ENCODE measurements at regions not wholly inside any gene's neighbourhood (a gene's known extent, or its start where the extent isn't known, plus 50 kb on each side); places are given as distances from the start of the nearest gene placed in this dataset.
A peak's percentile ranks its signal among the peaks of the same experiment; 100 is the strongest.

DNA sequence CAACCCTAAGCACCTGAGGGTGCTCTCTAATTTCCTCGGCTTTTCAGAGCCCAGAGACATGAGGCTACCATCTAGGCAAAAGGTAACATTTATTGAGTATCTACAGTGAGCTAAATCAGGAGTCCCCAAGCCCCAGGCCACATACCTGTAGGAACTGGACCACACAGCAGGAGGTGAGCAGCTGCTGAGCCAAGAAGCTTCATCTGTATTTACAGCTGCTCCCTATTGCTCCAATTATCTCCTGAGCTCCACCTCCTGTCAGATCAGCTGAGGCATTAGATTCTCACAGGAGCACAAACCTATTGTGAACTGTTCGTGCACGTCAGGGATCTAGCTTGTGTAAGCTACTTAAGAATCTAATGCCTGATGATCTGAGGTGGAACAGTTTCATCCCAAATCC lies 70.2 kb downstream of the RND3 start:
- DNase-seq (ENCODE audit: low read depth, low spot score) = no peak

- no peak for DNase-seq (ENCODE audit: low read depth, low spot score)
Measured at GRCh38 chr2:150415022-150415421, 72.4 kb downstream of the RND3 start.

- DNase-seq (ENCODE audit: low read depth, low spot score) = no peak
Measured at GRCh38 chr2:150413910-150414309, 73.6 kb downstream of the RND3 start.

- DNase-seq (ENCODE audit: low read depth, low spot score) = no peak
Measured at GRCh38 chr2:150413366-150413765, 74.1 kb downstream of the RND3 start.

- peak; percentile 88 for DNase-seq (ENCODE audit: low read depth, low spot score)
Measured at GRCh38 chr2:150410809-150411208, 76.7 kb downstream of the RND3 start.

DNA sequence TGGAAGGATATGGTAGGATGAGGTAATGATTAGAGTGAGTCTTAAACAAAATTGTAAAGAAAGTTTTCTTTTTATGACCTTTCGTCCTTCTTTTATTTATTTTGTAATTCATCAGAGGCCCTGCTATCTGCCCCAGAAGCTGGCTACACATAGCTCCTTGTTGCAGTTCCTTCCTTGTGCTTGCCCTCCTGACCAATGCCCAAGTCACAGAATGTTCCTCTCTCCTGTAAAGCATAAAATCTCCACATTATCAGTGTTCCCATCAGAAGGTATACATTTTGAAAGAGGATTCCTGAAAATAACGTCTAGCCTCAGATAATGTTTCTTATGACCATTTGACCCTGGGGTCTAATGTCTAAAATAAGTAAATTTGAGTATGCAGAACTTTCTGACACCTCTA lies 78.3 kb downstream of the RND3 start:
- no peak for DNase-seq (ENCODE audit: low read depth, low spot score)

- no peak for DNase-seq (ENCODE audit: low read depth, low spot score)
Measured at GRCh38 chr2:150404147-150404546, 83.3 kb downstream of the RND3 start.

DNA sequence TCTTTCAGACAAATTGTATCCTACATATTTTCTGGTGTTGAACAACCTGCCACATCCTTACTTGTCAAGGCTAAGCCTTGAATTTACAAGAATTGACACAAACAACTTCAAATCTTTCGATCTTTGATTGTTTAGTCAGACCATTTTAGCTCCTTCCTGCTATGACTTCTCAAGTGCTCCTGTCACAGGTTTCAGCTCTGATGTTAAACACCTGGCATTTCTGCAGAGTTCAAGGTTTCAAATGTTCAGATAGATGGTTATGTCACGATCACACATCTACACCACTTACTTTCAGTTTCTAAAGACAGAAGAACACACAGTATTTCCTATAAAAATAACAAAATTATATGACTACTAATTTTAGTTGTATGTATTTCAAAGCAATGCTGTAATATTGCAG lies 84.0 kb downstream of the RND3 start:
- DNase-seq (ENCODE audit: low read depth, low spot score) = no peak

DNA sequence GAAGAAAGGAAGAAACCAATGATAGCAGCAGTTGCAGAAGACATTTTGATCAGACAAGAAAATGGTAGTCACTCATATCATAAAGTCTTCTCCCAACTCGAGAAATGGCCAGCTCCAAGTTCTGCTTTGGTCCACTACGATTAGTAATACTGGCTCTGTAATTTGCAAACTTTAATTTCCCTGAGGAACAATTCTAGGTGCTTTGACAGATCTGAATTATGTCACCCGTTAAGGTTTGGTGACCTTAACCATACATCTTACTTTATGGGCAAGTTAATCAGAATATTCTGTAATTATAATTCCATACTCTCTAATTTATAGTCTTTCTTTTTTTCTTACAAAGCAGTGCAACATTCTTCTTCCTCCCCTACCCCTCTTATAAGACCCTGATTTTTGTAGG lies 84.5 kb downstream of the RND3 start:
- no peak for DNase-seq (ENCODE audit: low read depth, low spot score)

GRCh38 chr2:150400849-150401248 lies 86.6 kb downstream of the RND3 start:
- DNase-seq (ENCODE audit: low read depth, low spot score) = no peak

DNA sequence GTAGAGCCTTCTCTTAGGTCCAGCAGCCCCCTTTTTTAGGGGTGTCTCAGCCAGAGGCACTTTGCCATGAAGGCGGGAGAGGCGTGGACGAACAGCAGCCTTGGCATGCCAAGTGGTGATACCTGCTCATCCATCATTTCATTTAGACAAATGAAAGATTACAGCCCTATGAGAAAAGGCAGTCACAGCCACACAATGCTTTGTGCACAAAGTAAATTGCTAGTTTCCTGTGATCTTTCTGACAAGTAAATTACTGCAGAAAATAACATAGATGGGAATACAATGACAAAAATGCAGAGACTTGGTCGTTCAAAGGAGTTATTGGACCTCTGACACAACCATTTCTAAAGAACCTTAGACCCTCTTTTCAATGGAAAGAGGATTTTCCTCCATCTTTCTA lies 94.9 kb downstream of the RND3 start:
- no peak for DNase-seq (ENCODE audit: low read depth, low spot score)

GRCh38 chr2:150391779-150392178 lies 95.7 kb downstream of the RND3 start:
- no peak for DNase-seq (ENCODE audit: low read depth, low spot score)

DNA sequence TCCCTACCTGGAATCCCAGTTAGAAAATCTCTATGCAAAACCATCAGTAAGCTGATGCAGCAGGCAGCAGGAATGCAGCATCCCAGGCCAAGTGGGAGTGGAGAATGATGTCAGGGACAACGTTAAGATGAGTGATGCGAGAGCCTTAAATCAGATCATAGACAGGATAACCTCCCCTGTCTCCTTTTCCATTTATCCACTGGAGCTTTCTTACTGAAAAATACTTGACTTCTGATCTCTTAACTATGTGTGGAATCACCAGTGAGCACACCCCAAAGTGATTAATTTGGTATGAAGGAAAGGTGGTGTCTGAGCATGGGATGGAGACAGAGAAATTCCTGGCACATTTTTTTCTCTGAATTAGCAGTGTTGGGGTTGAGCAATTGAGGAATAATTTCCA lies 98.0 kb downstream of the RND3 start:
- DNase-seq (ENCODE audit: low read depth, low spot score) = peak; percentile 39

- DNase-seq (ENCODE audit: low read depth, low spot score) = no peak
Measured at GRCh38 chr2:150388289-150388625, 99.2 kb downstream of the RND3 start.

GRCh38 chr2:150387586-150388288 lies 99.7 kb downstream of the RND3 start:
- DNase-seq (ENCODE audit: low read depth, low spot score) = no peak

DNA sequence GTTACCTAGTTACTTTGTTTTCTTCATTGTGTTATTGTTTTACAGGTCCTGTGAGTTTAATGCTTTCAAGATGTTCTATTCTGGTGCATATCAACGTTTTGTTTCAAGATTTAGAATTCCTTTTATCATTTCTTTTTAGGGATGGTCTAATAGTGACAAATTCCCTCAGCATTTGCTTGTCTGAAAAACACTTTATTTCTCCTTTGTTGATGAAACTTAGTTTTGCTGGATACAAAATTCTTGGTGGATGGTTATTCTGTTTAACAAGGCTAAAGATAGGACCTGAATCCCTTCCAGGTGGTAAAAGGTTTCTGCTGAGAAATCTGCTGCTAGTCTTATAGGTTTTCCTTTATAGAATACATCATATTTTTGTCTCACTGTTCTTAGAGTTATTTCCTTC lies 102.3 kb downstream of the RND3 start:
- DNase-seq (ENCODE audit: low read depth, low spot score) = no peak

DNA sequence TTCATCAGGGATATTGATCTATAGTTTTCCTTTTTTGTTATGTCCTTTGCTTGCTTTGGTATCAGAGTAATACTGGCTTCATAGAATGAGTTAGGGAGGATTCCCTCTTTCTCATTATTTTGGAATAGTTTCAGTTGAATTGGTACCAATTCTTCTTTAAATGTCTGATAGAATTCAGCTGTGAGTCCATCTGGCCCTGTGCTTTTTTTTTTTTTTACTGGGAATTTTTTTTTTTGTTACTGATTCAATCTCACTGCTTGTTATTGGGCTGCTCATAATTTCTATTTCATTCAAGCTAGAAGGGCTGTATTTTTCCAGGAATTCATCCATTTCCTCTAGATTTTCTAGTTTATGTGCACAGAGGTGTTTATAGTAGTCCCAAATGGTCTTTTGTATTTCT lies 103.9 kb downstream of the RND3 start:
- no peak for DNase-seq (ENCODE audit: low read depth, low spot score)

DNA sequence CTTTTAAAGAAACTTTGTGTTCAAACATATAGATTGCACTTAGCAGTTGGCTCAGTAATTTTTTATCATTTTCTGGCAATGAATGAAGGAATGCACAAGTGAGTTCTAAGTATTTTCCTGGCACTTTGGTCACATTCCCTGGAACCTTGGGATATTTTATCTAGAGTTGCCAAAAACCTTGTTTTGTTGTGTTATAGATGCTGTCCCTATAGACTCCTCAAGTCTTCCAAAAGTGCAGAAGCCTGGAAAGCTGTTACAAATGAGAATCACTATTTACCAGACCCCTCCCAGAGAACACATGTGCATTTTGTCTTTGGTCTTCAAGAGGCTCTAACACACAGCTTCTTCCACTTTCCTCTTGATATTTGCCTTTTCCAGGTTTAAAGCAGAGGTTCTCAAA lies 108.3 kb downstream of the RND3 start:
- DNase-seq (ENCODE audit: low read depth, low spot score) = no peak

DNA sequence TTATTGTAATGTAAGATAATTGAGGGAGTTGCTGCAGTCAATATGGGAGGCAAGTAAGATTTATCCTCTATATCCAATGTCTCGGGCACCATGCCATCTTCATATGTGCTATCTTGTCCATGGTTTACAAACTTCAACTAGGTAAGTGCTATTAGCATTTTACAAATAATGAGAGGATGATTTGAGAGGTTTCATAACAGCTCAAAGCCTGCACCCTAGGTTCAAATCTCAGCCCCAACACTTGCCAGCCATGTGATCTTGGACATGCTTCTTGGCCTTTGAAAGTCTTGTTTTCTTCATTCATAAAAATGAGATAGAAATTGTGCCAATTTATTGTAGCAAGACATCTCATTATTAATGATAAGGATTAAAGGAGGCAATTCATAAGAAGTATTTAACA lies 108.8 kb downstream of the RND3 start:
- DNase-seq (ENCODE audit: low read depth, low spot score) = no peak

- peak; percentile 36 for DNase-seq (ENCODE audit: low read depth, low spot score)
Measured at GRCh38 chr2:150376553-150377335, 110.7 kb downstream of the RND3 start.

DNA sequence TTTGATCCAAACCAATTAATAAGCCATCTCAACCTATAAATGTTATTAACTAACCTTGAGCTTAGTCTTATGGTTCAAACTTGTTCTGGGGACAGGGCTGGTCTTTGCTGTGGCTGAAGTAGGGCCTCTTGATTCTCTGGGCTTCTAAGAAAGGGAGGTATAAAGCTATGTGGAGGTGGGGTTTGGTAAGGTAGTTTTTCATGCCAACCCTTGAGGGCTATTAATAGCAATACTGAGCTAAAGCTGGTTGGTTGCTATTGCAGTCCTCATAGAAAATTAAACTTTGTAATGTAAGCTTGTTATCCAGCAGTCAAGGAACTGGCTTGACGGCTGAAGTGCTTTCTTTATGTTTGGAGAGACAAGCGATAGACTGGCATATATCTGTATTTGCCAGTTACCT lies 112.1 kb downstream of the RND3 start:
- no peak for DNase-seq (ENCODE audit: low read depth, low spot score)

DNA sequence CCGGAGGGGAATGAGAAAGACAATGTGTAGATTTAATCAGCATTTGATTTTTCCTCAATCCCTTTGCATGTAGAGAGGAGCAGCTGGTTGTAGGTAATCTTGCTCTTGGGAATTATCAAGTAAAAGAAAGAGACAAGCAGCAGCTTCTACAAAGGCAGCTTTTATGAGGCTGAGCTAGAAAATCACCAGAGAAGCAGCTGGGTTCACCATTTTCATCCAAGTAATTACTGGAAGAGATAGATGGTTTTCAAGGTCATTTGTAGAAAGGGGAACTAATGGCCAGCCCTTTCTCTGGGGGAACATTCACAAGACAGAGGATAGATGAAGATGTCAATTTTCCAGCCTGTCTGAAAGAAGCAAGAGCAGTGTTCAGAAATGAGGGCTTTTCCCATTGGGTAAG lies 113.0 kb downstream of the RND3 start:
- DNase-seq (ENCODE audit: low read depth, low spot score) = no peak

GRCh38 chr2:150373374-150373773 lies 114.1 kb downstream of the RND3 start:
- DNase-seq (ENCODE audit: low read depth, low spot score) = no peak

Measured in astrocyte of the hippocampus (primary cell).